ENCODE measurements at regions not wholly inside any gene's neighbourhood (a gene's known extent, or its start where the extent isn't known, plus 50 kb on each side); places are given as distances from the start of the nearest gene placed in this dataset.

DNA sequence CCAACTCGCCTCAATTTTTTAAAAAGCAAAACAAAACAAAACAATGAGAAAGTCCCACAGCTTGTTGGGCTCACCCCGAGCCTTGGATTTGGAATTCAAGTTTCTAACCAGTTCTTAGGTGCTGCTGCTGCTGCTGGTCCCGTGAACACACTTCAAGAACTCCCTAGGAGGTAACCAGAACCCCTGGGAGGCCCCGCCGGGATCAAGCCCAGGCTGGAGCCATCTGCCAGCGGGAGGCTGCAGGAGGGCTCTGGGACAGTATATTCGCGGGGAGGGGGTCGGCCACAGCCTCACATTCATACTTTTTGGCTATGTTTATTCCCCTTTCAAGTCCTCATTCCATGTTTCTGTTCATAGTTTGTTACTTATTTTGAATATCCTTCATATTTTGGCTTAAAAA, 223.4 kb downstream of the TFCP2L1 start:
- Histone ChIP-seq H3K36me3 (ENCODE audit: control insufficient read depth in 2 of 2, extremely low read depth in 1 of 2, insufficient read depth in 2 of 2, low read length in 2 of 2) (no peaks in the 10 kb centered on the region), H3K9me3 (replicated peaks; ENCODE audit: control insufficient read depth, insufficient read depth, low read length) (no peaks in the 10 kb centered on the region), H3K27me3 (ENCODE audit: control insufficient read depth in 2 of 2, insufficient read depth in 2 of 2, low read length in 2 of 2) (peaks cover 3 to 7% of the 10 kb centered on the region in 2 experiments), H2AFZ (ENCODE audit: low read depth, low read length) (no peak overlapping the region), H3K4me2 (ENCODE audit: insufficient read depth, low read length) (no peak overlapping the region), H3K4me1 (ENCODE audit: control insufficient read depth, extremely low read depth, insufficient read depth, low read length) (no peaks in the 10 kb centered on the region), H3K9me1 (replicated peaks; ENCODE audit: control insufficient read depth, extremely low read depth, insufficient read depth, low read length) (no peaks in the 10 kb centered on the region), H3K9ac (replicated peaks; ENCODE audit: extremely low read depth, insufficient read depth, low read length) (no peak overlapping the region), H3K4me3 (replicated peaks in 1 of 3; ENCODE audit: insufficient read depth in 1 of 3, low read depth in 1 of 3, low read length in 3 of 3) (no peak overlapping the region), H3K79me2 (ENCODE audit: control insufficient read depth, insufficient read depth, low read length) (no peaks in the 10 kb centered on the region), H3K27ac (ENCODE audit: insufficient read depth, low read depth, low read length) (no peak overlapping the region), H4K20me1 (replicated peaks; ENCODE audit: control insufficient read depth, extremely low read depth, insufficient read depth, low read length) (no peaks in the 10 kb centered on the region)
- BruUV-seq (replicated peaks) = no TSS peak
- FAIRE-seq (no peak), DNase-seq (ENCODE audit: low read depth, low spot score) (no peak)
- ChIA-PET CTCF (interaction anchor here (1.0 to 1.7 kb wide), 4 partner anchors 10 to 366 kb away, joined by 3 to 5 read pairs (median 4); no protein-coding TSS in a partner anchor), POLR2A (no interaction called here)
- dilution Hi-C loops (cut with MboI; ENCODE audit: extremely low pct_ligation_motif_present, low sequenced_read_pairs) = loop anchor here (10.0 kb wide), 1 partner anchor 357 kb away; no protein-coding TSS in a partner anchor
- TF ChIP-seq GATA2 (IDR thresholded peaks at IDR 0.05; ENCODE audit: insufficient read depth, insufficient read length, low read depth, low read length) (no peak), FOS (IDR thresholded peaks at IDR 0.05; ENCODE audit: borderline replicate concordance, insufficient read depth, low read length) (no peak), MYC (IDR thresholded peaks at IDR 0.05; ENCODE audit: low read depth, low read length) (no peak)
- TF ChIP-seq, protein P1, sequence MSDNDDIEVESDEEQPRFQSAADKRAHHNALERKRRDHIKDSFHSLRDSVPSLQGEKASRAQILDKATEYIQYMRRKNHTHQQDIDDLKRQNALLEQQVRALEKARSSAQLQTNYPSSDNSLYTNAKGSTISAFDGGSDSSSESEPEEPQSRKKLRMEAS (IDR thresholded peaks at IDR 0.05; ENCODE audit: insufficient read depth, insufficient read length) = no peak
- TF ChIP-seq, protein P2, sequence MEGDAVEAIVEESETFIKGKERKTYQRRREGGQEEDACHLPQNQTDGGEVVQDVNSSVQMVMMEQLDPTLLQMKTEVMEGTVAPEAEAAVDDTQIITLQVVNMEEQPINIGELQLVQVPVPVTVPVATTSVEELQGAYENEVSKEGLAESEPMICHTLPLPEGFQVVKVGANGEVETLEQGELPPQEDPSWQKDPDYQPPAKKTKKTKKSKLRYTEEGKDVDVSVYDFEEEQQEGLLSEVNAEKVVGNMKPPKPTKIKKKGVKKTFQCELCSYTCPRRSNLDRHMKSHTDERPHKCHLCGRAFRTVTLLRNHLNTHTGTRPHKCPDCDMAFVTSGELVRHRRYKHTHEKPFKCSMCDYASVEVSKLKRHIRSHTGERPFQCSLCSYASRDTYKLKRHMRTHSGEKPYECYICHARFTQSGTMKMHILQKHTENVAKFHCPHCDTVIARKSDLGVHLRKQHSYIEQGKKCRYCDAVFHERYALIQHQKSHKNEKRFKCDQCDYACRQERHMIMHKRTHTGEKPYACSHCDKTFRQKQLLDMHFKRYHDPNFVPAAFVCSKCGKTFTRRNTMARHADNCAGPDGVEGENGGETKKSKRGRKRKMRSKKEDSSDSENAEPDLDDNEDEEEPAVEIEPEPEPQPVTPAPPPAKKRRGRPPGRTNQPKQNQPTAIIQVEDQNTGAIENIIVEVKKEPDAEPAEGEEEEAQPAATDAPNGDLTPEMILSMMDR (IDR thresholded peaks at IDR 0.05; ENCODE audit: extremely low read depth in 1 of 2, insufficient read depth in 1 of 2, low read depth in 1 of 2, low read length in 2 of 2) = no peak
- intact Hi-C loops (cut with micrococcal nuclease) = no loop called here

DNA sequence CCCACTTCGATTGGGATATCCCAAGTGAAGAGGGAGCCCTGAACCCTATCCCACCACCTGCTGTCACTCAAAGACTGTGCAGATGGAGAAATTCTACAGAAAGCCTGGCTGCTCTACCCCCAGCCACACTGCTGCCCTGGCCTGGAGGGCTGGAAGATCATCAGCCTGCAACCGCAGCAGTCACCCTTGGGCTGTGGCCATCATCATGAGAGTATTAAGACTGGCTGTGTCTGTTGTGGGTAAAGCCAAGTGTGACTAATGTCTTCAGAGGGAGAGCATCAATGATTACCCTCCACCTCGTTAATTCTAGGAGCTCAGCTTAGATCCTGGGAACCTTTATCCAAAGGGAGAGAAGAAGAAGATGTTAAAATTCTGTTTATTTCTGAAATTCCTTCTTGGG, 221.5 kb downstream of the TFCP2L1 start:
- Histone ChIP-seq H3K27ac (ENCODE audit: insufficient read depth, low read depth, low read length) (no peak overlapping the region), H4K20me1 (replicated peaks; ENCODE audit: control insufficient read depth, extremely low read depth, insufficient read depth, low read length) (no peaks in the 10 kb centered on the region), H3K9me1 (replicated peaks; ENCODE audit: control insufficient read depth, extremely low read depth, insufficient read depth, low read length) (no peaks in the 10 kb centered on the region), H3K4me1 (ENCODE audit: control insufficient read depth, extremely low read depth, insufficient read depth, low read length) (no peaks in the 10 kb centered on the region), H3K9me3 (replicated peaks; ENCODE audit: control insufficient read depth, insufficient read depth, low read length) (no peaks in the 10 kb centered on the region), H2AFZ (ENCODE audit: low read depth, low read length) (no peak overlapping the region), H3K4me3 (replicated peaks in 1 of 3; ENCODE audit: insufficient read depth in 1 of 3, low read depth in 1 of 3, low read length in 3 of 3) (no peak overlapping the region), H3K79me2 (ENCODE audit: control insufficient read depth, insufficient read depth, low read length) (no peaks in the 10 kb centered on the region), H3K36me3 (ENCODE audit: control insufficient read depth in 2 of 2, extremely low read depth in 1 of 2, insufficient read depth in 2 of 2, low read length in 2 of 2) (no peaks in the 10 kb centered on the region), H3K27me3 (ENCODE audit: control insufficient read depth in 2 of 2, insufficient read depth in 2 of 2, low read length in 2 of 2) (peaks cover 3 to 7% of the 10 kb centered on the region in 2 experiments), H3K4me2 (ENCODE audit: insufficient read depth, low read length) (no peak overlapping the region), H3K9ac (replicated peaks; ENCODE audit: extremely low read depth, insufficient read depth, low read length) (no peak overlapping the region)
- TF ChIP-seq JUN (IDR thresholded peaks at IDR 0.05; ENCODE audit: borderline replicate concordance, insufficient read depth, insufficient read length, low read depth) = no peak
- TF ChIP-seq, protein P2 (IDR thresholded peaks at IDR 0.05; ENCODE audit: extremely low read depth in 1 of 2, insufficient read depth in 1 of 2, low read depth in 1 of 2, low read length in 2 of 2) = no peak
- TF ChIP-seq POLR2AphosphoS5 (IDR thresholded peaks at IDR 0.05; ENCODE audit: insufficient read depth, low read depth, low read length) = no peak
- TF ChIP-seq EZH2 (IDR thresholded peaks at IDR 0.05; ENCODE audit: borderline replicate concordance, low read depth, low read length, severe bottlenecking) = no peak
- TF ChIP-seq FOS (IDR thresholded peaks at IDR 0.05; ENCODE audit: borderline replicate concordance, insufficient read depth, low read length) = no peak
- no peak for TF ChIP-seq GATA2 (IDR thresholded peaks at IDR 0.05; ENCODE audit: insufficient read depth, insufficient read length, low read depth, low read length)
- TF ChIP-seq POLR2A (IDR thresholded peaks at IDR 0.05; ENCODE audit: low read depth, low read length) = no peak
- TF ChIP-seq MYC (IDR thresholded peaks at IDR 0.05; ENCODE audit: low read depth, low read length) = no peak
- ChIA-PET CTCF (interaction anchor here (0.8 to 1.4 kb wide), 2 partner anchors 32 to 367 kb away, joined by 3 to 5 read pairs; no protein-coding TSS in a partner anchor), POLR2A (no interaction called here)
- intact Hi-C loops (cut with micrococcal nuclease) = no loop called here
- FAIRE-seq = no peak
- dilution Hi-C loops (cut with MboI; ENCODE audit: extremely low pct_ligation_motif_present, low sequenced_read_pairs) = loop anchor here (10.0 kb wide), 1 partner anchor 359 kb away; no protein-coding TSS in a partner anchor
- DNase-seq (ENCODE audit: low read depth, low spot score) = no peak
- no TSS peak for BruUV-seq (replicated peaks)
